Esophagus squamous epithelium (tissue), 5 donors: ENCODE measurements at regions not wholly inside any gene's neighbourhood (a gene's known extent, or its start where the extent isn't known, plus 50 kb on each side); places are given as distances from the start of the nearest gene placed in this dataset.

Experiments used
- DNase-seq: peaks from one replicate; lab custom pipeline; 2025; lab: John Stamatoyannopoulos, UW
- H3K27ac ChIP-seq, 4 donors: fragments of 200-600 bp; sonication (generic); one replicate each; pipeline ENCODE4 v1.5.1; 2016 to 2019; ENCODE audit warnings: mild to moderate bottlenecking in 1 of 4
- H3K27me3 ChIP-seq, 4 donors: fragments of 200-600 bp; sonication (generic); 1 replicate in 3 of 4; 2 replicates in 1 of 4; pipeline versions ENCODE4 v1.5.1 to v1.6.0; 2017 to 2021; ENCODE audit warnings: antibody characterized with exemption in 1 of 4
- H3K36me3 ChIP-seq, 3 donors: fragments of 200-600 bp; sonication (generic); one replicate each; pipeline ENCODE4 v1.5.1; 2016 to 2019
- H3K4me1 ChIP-seq, 3 donors: fragments of 200-600 bp; sonication (generic); one replicate each; pipeline ENCODE4 v1.5.1; 2017 to 2019
- H3K4me3 ChIP-seq, 4 donors: fragments of 200-600 bp; sonication (generic); 1 replicate in 3 of 4; 2 replicates in 1 of 4; pipeline ENCODE4 v1.5.1; 2016 to 2019; ENCODE audit warnings: mild to moderate bottlenecking in 2 of 4, moderate library complexity in 1 of 4
- H3K9me3 ChIP-seq, 3 donors: fragments of 200-600 bp; sonication (generic); one replicate each; pipeline ENCODE4 v1.5.1; 2016 to 2019
- POLR2A ChIP-seq, 4 donors: fragments of 450-650 bp; IDR thresholded peaks; one replicate each; pipeline ENCODE4 v1.6.1; 2017; ENCODE audit warnings: antibody characterized with exemption in 4 of 4, mild to moderate bottlenecking in 4 of 4, moderate library complexity in 3 of 4
- whole genome bisulfite sequencing, 2 donors: methylation state at CpG; one replicate each; pipeline ENCODE4 v1.1.5; 2018; 5-methylcytosine and 5-hydroxymethylcytosine counted together
- intact Hi-C: fragments of 100-400 bp; cut with DNase I; formaldehyde crosslinking; loops from one replicate; pipeline ENCODE4 v1.15.0; 2022
- TF ChIP-seq, protein P1 (sequence below), 6 experiments: fragments of 450-650 bp in 4 of 6; fragments of 200-600 bp in 2 of 6; sonication (generic) in 2 of 6; IDR thresholded peaks; one replicate each; pipeline ENCODE4 v1.5.1; 2016 to 2019; ENCODE audit warnings: antibody characterized with exemption in 6 of 6, mild to moderate bottlenecking in 4 of 6, moderate library complexity in 4 of 6
- donor health status: DM: yes; HTN: yes; CAD: no.

DNA sequence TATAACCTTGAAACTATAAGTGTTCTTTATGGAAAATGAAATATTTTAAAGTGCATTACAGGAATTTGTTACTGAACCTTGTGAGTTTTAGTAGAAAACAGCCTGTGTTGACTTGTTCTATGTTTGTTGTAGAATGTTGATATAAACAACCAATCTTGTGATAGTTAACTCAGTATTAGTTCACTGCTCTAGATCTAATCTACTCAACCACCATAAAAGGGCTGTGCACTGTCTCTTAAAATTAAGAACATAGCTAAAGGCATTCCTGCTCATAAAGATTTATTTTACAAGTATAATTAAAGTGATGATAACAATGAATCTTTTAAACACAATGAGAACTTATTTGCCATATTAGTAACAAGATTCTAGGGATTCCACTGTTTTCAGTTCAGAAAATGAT lies 110.5 kb upstream of the KLF7 start:
- DNase-seq = no peak
- Histone ChIP-seq H3K27ac (no peak overlapping the region), H3K9me3 (no peaks in the 10 kb centered on the region), H3K4me1 (no peaks in the 10 kb centered on the region), H3K27me3 (no peaks in the 10 kb centered on the region), H3K36me3 (no peaks in the 10 kb centered on the region), H3K4me3 (no peak overlapping the region)
- no peak for TF ChIP-seq POLR2A (IDR thresholded peaks at IDR 0.05)
- TF ChIP-seq, protein P1, sequence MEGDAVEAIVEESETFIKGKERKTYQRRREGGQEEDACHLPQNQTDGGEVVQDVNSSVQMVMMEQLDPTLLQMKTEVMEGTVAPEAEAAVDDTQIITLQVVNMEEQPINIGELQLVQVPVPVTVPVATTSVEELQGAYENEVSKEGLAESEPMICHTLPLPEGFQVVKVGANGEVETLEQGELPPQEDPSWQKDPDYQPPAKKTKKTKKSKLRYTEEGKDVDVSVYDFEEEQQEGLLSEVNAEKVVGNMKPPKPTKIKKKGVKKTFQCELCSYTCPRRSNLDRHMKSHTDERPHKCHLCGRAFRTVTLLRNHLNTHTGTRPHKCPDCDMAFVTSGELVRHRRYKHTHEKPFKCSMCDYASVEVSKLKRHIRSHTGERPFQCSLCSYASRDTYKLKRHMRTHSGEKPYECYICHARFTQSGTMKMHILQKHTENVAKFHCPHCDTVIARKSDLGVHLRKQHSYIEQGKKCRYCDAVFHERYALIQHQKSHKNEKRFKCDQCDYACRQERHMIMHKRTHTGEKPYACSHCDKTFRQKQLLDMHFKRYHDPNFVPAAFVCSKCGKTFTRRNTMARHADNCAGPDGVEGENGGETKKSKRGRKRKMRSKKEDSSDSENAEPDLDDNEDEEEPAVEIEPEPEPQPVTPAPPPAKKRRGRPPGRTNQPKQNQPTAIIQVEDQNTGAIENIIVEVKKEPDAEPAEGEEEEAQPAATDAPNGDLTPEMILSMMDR (IDR thresholded peaks at IDR 0.05) = no peak
- intact Hi-C loops = no loop called here

DNA sequence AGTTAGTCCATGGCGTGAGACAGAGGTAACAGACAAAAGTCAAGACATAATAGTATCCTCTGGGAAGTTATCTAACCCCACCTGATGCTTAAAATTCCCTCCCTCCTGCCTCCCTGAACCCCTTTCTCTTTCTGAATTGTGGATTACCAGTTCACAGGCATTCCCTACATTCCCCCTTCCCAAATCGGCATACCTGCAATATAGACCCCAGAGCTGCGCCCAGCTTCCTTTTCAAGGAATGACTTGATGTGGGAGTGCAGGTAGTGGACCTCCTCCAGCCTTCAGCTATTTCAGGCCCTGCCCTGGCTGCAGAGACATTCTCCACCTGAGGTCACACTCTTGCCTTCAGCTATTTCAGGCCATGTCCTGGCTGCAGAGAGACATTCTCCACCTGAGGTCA lies 111.1 kb upstream of the KLF7 start:
- Histone ChIP-seq H3K4me3 (no peak overlapping the region), H3K9me3 (no peaks in the 10 kb centered on the region), H3K36me3 (no peaks in the 10 kb centered on the region), H3K27me3 (no peaks in the 10 kb centered on the region), H3K27ac (no peak overlapping the region), H3K4me1 (no peaks in the 10 kb centered on the region)
- intact Hi-C loops = no loop called here
- TF ChIP-seq, protein P1 (IDR thresholded peaks at IDR 0.05) = no peak
- no peak for TF ChIP-seq POLR2A (IDR thresholded peaks at IDR 0.05)
- 80 to 100% methylated on average over 2 to 3 of the region's 3 CpGs for WGBS, 2 donors
- no peak for DNase-seq

DNA sequence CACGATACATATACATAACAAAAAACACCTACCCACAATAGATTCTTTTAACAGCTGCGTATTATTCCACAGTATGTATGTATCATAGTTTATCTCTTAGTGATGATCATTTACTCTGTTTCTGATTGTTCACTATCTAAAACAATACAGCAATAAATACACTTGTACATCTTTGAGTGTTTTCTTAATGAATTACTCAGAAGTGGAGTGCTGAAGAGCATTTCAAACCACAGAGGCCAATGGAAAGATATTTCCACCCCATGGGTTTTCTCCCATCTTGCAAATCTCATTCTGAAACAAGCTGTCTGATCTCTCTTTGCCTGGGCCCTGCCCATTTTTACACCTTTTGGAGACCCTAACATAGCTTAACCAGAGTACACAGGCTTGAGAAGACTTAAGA lies 113.8 kb upstream of the KLF7 start:
- TF ChIP-seq POLR2A (IDR thresholded peaks at IDR 0.05) = no peak
- TF ChIP-seq, protein P1 (IDR thresholded peaks at IDR 0.05) = no peak
- no peak overlapping the region for H3K4me3 ChIP-seq
- no peak for DNase-seq
- no peak overlapping the region for H3K27ac ChIP-seq
- intact Hi-C loops = no loop called here
- H3K9me3 ChIP-seq = no peaks in the 10 kb centered on the region
- WGBS, 2 donors = 86 to 91% methylated on average over 2 of the region's 2 CpGs
- no peaks in the 10 kb centered on the region for H3K36me3 ChIP-seq
- H3K27me3 ChIP-seq = no peaks in the 10 kb centered on the region
- peaks cover 0 to 10% (median 0%) of the 10 kb centered on the region in 3 donors for H3K4me1 ChIP-seq

DNA sequence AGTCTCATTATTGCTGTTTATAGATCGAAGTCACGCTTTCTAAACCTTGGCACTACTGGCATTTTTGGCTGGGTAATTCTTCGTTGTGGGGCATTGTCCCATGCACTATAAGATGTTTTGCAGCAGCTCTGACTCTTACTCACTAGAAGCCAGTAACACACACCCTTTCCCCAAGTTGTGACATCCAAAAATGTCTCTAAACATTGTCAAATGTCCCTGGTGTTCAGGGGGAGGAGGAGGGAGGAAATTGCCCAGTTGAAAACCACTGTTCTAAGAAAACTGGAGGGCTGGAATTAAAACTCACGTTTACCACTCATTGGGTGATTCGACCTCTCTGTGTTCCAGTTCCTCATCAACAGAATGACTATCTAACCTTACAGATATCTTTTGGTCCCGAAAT lies 115.7 kb upstream of the KLF7 start:
- H3K27me3 ChIP-seq = no peaks in the 10 kb centered on the region
- peaks cover 0 to 20% (median 0%) of the 10 kb centered on the region in 3 donors for H3K4me1 ChIP-seq
- intact Hi-C loops = no loop called here
- no peak for TF ChIP-seq POLR2A (IDR thresholded peaks at IDR 0.05)
- TF ChIP-seq, protein P1 (IDR thresholded peaks at IDR 0.05) = no peak
- 88 to 92% methylated on average over 6 of the region's 6 CpGs for WGBS, 2 donors
- no peak overlapping the region for H3K4me3 ChIP-seq
- no peaks in the 10 kb centered on the region for H3K36me3 ChIP-seq
- DNase-seq = no peak
- H3K9me3 ChIP-seq = no peaks in the 10 kb centered on the region
- no peak overlapping the region for H3K27ac ChIP-seq

DNA sequence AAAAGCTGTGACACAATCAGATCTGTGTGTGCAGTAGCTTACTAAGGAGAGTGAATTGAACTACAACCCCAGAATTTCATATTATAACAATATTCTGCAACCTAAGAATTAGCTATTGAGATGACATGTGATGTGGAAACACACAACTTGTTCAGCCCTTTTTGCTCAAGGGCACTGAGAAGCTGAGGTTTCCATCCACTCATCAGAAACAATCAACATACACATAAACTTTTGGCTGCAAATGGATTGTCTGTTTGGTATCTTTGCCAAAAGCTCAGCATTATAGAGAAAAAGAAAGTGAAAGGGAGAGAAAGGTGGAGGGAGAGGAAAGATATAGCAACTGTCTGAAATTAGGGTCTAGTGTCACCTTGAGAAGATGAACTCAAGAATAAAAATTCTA lies 117.2 kb upstream of the KLF7 start:
- DNase-seq = no peak
- Histone ChIP-seq H3K4me1 (peaks cover 0 to 20% (median 0%) of the 10 kb centered on the region in 3 donors), H3K9me3 (no peaks in the 10 kb centered on the region), H3K27me3 (no peaks in the 10 kb centered on the region), H3K27ac (no peak overlapping the region), H3K4me3 (no peak overlapping the region), H3K36me3 (no peaks in the 10 kb centered on the region)
- TF ChIP-seq POLR2A (IDR thresholded peaks at IDR 0.05) = no peak
- TF ChIP-seq, protein P1 (IDR thresholded peaks at IDR 0.05) = no peak
- intact Hi-C loops = no loop called here
